GM15510 (cell line): ENCODE measurements at regions not wholly inside any gene's neighbourhood (a gene's known extent, or its start where the extent isn't known, plus 50 kb on each side); places are given as distances from the start of the nearest gene placed in this dataset.

Experiments
- POLR2A ChIP-seq: IDR thresholded peaks from 3 replicates; pipeline ENCODE4 v1.6.1; 2011; ENCODE audit warnings: borderline replicate concordance; ENCODE audit not compliant: insufficient read length; ENCODE audit errors: extremely low read depth

- TF ChIP-seq POLR2A = no peak
These were observed 103.0 kb upstream of the ARID1B start for GRCh38 chr6:156674197-156674596.

- TF ChIP-seq POLR2A = no peak
These were observed 115.1 kb upstream of the ARID1B start for GRCh38 chr6:156662025-156662445.

GRCh38 chr6:156660389-156660788, 116.8 kb upstream of the ARID1B start:
- TF ChIP-seq POLR2A = no peak

GRCh38 chr6:156659822-156660198, 117.4 kb upstream of the ARID1B start:
- TF ChIP-seq POLR2A = no peak

DNA sequence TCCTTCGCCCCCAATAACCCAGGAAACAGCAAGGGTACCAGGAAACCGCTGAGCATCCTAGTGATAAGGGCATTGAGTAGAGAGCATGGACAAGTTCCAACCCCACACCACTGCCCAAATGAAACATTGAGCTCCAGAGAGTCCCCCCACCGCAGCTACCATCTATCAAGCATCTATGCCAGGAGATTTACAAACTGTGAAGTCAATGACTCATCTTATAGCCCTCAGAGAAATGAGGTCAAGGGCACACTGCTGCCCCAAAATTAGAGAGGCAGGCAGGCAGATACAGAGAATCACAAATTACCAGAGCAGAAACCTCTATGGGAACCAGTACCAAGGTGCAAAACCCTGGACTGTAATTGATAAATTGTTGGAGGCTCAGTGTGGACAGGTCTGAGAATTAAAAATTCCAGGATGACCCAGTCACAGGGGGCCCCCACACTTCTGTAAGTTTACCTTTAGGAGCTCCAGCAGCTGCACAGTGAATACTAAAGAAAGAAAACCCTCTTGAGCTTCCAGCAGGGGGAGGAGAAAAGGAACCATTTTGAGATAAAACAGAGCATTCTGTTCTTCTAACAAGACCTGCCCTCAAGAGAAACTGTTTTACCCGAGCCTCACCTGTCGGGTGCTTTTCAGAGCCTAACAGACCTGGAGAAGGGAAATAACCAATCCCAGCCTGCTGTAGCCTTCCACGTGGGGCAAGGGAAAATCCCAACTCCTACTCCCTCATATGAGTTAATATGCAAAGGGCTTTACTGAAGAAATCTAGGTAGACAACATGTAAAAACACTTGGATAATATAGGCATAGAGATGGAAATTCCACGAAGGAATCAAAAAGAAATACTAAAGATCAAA, 118.0 kb upstream of the ARID1B start:
- no peak for TF ChIP-seq POLR2A

DNA sequence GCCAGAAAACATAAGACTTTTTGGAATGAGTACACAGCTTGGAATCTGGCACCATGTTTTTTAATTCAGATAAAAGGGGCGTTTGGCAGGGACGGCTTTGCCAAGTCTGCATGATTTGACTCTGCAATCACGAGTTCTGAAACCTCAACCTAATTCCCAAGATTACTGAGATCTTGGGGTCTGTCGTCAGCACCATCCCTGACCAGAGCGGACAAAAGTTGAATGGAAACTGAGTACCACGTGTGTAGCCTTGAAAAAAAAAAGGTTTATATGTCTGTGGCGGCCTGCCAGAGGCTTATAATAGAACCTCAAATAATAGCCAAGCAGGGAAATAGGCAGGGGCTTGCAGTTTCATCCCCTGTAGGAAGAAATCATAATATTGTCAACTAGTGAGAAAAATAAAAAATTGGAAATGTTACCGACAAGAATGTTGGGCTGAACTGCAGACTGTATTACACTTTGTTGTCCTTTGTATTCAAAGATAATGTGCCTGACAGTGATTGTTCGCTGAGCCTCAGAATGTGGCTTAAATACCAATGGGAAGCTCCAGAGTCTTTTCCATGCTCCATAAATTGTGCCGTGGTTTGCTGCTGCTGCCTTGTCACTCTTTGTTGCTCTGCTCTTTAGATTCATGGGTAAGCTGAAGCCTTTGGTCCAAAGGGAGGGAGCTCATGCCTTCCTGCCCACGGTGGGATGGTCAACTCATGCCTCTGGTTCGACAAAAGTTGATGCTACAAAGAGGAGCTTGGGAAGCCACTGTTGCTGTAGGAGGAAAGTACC, 118.8 kb upstream of the ARID1B start:
- no peak for TF ChIP-seq POLR2A

GRCh38 chr6:156657296-156657695, 119.9 kb upstream of the ARID1B start:
- TF ChIP-seq POLR2A = no peak

DNA sequence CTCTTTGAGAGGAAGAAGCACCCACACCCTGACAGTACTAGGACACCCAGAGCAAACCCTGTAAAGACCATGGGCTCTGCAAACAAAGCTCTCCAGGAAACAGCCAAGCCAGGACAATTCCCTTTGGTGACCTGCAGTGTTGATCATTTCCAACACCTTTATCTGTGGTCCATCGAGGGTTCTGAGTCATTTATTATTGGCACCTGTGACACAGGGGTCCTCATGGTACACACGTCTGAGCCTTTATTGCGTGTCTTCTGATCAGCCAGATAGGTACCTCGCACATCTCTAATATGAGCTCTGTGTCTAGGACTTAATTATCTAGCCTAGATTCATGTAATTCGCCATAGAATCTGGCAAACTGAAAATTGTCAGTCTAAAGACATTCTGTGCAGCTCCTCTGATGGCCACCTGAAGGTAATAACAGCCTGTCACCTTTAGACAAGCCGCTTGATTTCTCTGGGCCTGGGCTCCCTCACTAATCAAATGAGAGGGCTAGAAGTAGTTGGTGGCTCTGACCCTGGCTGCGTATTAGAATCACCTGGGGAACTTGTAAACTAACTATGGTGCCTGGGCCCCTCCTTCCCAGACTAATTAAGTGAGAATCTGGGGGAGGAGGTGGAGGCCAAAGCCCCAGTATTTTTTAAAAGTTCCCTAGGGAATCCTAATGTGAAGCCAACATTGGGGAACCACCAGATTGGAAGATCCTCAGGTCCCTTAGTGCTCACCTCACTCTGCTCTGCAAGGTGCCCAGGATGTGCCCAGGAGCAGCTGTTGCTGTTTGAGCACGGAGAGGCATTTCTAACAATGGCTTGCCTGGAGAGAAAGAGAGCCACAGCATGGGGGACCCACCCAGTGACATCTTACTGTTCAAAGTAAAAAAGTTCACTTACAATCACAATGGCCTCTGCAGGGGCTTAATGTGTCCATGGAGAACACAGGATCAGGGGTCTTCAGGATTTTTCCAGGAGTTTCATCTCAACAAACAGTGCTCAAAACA, 122.0 kb upstream of the ARID1B start:
- no peak for TF ChIP-seq POLR2A

GRCh38 chr6:156652231-156652750, 124.9 kb upstream of the ARID1B start:
- TF ChIP-seq POLR2A = no peak

- TF ChIP-seq POLR2A = no peak
These were observed 125.7 kb upstream of the ARID1B start for GRCh38 chr6:156651486-156651885.

GRCh38 chr6:156650896-156651390, 126.2 kb upstream of the ARID1B start:
- TF ChIP-seq POLR2A = no peak

GRCh38 chr6:156648616-156649015, 128.6 kb upstream of the ARID1B start:
- TF ChIP-seq POLR2A = no peak

DNA sequence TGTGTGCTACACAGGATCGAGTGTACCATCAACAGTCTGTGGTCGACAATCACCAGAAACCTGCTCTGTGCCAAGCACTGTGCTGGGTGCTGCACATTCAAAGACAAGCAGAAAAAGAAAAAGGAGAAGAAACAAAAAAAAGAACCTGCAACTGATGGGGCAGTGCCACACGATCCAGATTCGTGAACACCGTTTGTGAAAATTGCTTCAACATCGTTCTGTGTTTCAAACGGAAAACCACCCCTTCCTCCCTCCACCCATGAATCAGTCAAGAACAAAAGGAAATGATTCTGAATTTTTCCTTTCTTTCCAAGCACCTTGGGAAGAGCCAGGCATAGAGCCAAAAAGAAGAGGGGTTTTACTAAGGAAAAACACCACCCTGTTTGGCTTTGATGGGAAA, 129.2 kb upstream of the ARID1B start:
- no peak for TF ChIP-seq POLR2A

DNA sequence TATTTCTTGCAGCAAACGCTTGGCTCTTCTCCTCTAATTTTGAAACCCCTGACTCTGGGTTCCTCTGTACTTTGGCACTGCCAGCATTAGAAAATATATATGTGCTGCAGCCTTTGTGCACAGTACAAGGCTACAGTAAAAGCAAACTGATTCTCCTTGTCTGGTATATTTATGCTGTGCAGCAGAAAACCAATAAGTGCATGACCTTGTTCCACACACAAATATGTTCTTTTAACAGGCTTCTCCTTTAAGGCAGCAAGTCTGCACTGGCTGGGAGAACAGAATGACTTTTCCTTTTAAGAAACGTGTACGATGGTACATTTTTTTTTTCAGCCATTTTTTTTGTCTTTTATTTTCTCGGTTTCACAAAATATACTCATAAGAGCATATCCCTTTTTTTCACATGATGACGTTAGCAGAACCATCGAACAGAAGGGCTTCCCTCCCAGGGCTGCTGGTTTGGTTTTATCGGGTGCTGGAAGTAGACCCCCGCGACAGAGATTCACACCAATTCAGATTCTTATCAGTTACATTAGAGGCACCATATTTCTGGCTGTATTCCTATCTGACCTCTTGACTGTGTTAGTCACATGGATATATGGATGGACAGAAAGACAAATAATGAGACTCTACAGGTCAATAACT, 129.9 kb upstream of the ARID1B start:
- no peak for TF ChIP-seq POLR2A
